ENCODE measurements at regions not wholly inside any gene's neighbourhood (a gene's known extent, or its start where the extent isn't known, plus 50 kb on each side); places are given as distances from the start of the nearest gene placed in this dataset.

GRCh38 chr16:88195911-88196465 lies 186.8 kb upstream of the ZNF469 start:
- TF ChIP-seq REST (IDR thresholded peaks at IDR 0.05; ENCODE audit: low read depth) (no peak), RAD21 (IDR thresholded peaks at IDR 0.05; ENCODE audit: low read depth) (no peak), MAX (IDR thresholded peaks at IDR 0.05) (no peak), NFIC (IDR thresholded peaks at IDR 0.05) (no peak), ZBTB7A (IDR thresholded peaks at IDR 0.05; ENCODE audit: low read depth) (no peak), TEAD4 (IDR thresholded peaks at IDR 0.05) (no peak), CEBPB (IDR thresholded peaks at IDR 0.05) (no peak), FOXM1 (IDR thresholded peaks at IDR 0.05; ENCODE audit: borderline replicate concordance, low read depth) (no peak), TAF1 (IDR thresholded peaks at IDR 0.05; ENCODE audit: low read depth) (no peak), EP300 (IDR thresholded peaks at IDR 0.05; ENCODE audit: borderline replicate concordance) (no peak), EGR1 (IDR thresholded peaks at IDR 0.05) (no peak), YY1 (IDR thresholded peaks at IDR 0.05; ENCODE audit: low read depth) (no peak), TCF12 (IDR thresholded peaks at IDR 0.05; ENCODE audit: low read depth) (no peak)

Data from Ishikawa (cell line).